ENCODE measurements at regions not wholly inside any gene's neighbourhood (a gene's known extent, or its start where the extent isn't known, plus 50 kb on each side); places are given as distances from the start of the nearest gene placed in this dataset.

GRCh38 chr6:167232356-167232755 is 58.8 kb upstream of the UNC93A start:
- TF ChIP-seq, protein P1, sequence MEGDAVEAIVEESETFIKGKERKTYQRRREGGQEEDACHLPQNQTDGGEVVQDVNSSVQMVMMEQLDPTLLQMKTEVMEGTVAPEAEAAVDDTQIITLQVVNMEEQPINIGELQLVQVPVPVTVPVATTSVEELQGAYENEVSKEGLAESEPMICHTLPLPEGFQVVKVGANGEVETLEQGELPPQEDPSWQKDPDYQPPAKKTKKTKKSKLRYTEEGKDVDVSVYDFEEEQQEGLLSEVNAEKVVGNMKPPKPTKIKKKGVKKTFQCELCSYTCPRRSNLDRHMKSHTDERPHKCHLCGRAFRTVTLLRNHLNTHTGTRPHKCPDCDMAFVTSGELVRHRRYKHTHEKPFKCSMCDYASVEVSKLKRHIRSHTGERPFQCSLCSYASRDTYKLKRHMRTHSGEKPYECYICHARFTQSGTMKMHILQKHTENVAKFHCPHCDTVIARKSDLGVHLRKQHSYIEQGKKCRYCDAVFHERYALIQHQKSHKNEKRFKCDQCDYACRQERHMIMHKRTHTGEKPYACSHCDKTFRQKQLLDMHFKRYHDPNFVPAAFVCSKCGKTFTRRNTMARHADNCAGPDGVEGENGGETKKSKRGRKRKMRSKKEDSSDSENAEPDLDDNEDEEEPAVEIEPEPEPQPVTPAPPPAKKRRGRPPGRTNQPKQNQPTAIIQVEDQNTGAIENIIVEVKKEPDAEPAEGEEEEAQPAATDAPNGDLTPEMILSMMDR (tag by site-specific recombination; IDR thresholded peaks at IDR 0.05): no peak
- no peak for TF ChIP-seq REPIN1 (tag by site-specific recombination; IDR thresholded peaks at IDR 0.05; ENCODE audit: low read depth)
- no peak for TF ChIP-seq ZNF302 (tag by site-specific recombination; IDR thresholded peaks at IDR 0.05; ENCODE audit: low read depth)
- TF ChIP-seq, protein P2, sequence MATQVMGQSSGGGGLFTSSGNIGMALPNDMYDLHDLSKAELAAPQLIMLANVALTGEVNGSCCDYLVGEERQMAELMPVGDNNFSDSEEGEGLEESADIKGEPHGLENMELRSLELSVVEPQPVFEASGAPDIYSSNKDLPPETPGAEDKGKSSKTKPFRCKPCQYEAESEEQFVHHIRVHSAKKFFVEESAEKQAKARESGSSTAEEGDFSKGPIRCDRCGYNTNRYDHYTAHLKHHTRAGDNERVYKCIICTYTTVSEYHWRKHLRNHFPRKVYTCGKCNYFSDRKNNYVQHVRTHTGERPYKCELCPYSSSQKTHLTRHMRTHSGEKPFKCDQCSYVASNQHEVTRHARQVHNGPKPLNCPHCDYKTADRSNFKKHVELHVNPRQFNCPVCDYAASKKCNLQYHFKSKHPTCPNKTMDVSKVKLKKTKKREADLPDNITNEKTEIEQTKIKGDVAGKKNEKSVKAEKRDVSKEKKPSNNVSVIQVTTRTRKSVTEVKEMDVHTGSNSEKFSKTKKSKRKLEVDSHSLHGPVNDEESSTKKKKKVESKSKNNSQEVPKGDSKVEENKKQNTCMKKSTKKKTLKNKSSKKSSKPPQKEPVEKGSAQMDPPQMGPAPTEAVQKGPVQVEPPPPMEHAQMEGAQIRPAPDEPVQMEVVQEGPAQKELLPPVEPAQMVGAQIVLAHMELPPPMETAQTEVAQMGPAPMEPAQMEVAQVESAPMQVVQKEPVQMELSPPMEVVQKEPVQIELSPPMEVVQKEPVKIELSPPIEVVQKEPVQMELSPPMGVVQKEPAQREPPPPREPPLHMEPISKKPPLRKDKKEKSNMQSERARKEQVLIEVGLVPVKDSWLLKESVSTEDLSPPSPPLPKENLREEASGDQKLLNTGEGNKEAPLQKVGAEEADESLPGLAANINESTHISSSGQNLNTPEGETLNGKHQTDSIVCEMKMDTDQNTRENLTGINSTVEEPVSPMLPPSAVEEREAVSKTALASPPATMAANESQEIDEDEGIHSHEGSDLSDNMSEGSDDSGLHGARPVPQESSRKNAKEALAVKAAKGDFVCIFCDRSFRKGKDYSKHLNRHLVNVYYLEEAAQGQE (tag by site-specific recombination; IDR thresholded peaks at IDR 0.05): no peak
- no peak for TF ChIP-seq ZBTB7A (tag by site-specific recombination; IDR thresholded peaks at IDR 0.05; ENCODE audit: low read depth)
- no peak for TF ChIP-seq ZNF10 (tag by site-specific recombination; IDR thresholded peaks at IDR 0.05)
- TF ChIP-seq ZNF350 (tag by site-specific recombination; IDR thresholded peaks at IDR 0.05): no peak
- TF ChIP-seq ZNF558 (tag by site-specific recombination; IDR thresholded peaks at IDR 0.05): no peak
- no peak for TF ChIP-seq ZNF768 (tag by site-specific recombination; IDR thresholded peaks at IDR 0.05)
- TF ChIP-seq ZNF121 (tag by site-specific recombination; IDR thresholded peaks at IDR 0.05): no peak
- TF ChIP-seq ZBTB20 (tag by site-specific recombination; IDR thresholded peaks at IDR 0.05): no peak
